GM12878 (cell line): ENCODE measurements at regions not wholly inside any gene's neighbourhood (a gene's known extent, or its start where the extent isn't known, plus 50 kb on each side); places are given as distances from the start of the nearest gene placed in this dataset.
A peak's percentile ranks its signal among the peaks of the same experiment; 100 is the strongest.

ENCODE experiments used
- ATAC-seq: fragments of 200-7000 bp; cut with Tn5 transposase; 3 replicates; pipeline ENCODE4 v1.9.1; 2020; ENCODE audit warnings: mild to moderate bottlenecking, moderate library complexity
- BruUV-seq: library from RNA; stranded (reverse); fragments of 400-500 nt; replicated peaks from 2 replicates; lab custom pipeline; 2021; lab: Mats Ljungman, UMichigan
- CTCF ChIA-PET: fragments of 300-600 bp; sonication (Branson Sonifier 250); formaldehyde crosslinking; extraction: SDS; loops from one replicate; lab custom pipeline; 2021; ENCODE audit warnings: inconsistent platforms; lab: Yijun Ruan, JAX
- POLR2A ChIA-PET: fragments of 350-600 bp; formaldehyde crosslinking; extraction: SDS; loops from one replicate; lab custom pipeline; 2021; ENCODE audit warnings: inconsistent platforms; lab: Charles Lee
- RAD21 ChIA-PET: fragments of 300-600 bp; sonication (Branson Sonifier 250); formaldehyde crosslinking; loops from one replicate; lab custom pipeline; 2023; ENCODE audit warnings: antibody characterized with exemption; ENCODE audit not compliant: unreplicated experiment; lab: Charles Lee
- SMC1A ChIA-PET: fragments of 300-600 bp; sonication (Branson Sonifier 250); formaldehyde crosslinking; loops from one replicate; lab custom pipeline; 2023; ENCODE audit not compliant: unreplicated experiment, uncharacterized antibody; lab: Charles Lee
- DNase-seq: peaks from one replicate; pipeline ENCODE4 v3.0.0-alpha.2; 2011; ENCODE audit warnings: low read depth, low spot score
- FAIRE-seq: peaks from 3 replicates; lab custom pipeline; 2011; peaks lifted over from hg19 to GRCh38; lab: Jason Lieb, UNC
- H2AFZ ChIP-seq: 2 replicates; pipeline ENCODE4 v1.6.0; 2011; ENCODE audit warnings: low read depth, low read length, control low read depth; ENCODE audit not compliant: control insufficient read depth
- H3K27ac ChIP-seq: 2 replicates; pipeline ENCODE4 v1.5.1; 2011; ENCODE audit warnings: control low read depth; ENCODE audit not compliant: control insufficient read depth, insufficient read depth
- H3K27me3 ChIP-seq, 2 experiments: replicated peaks in 1 of 2; 2 replicates each; pipeline versions ENCODE4 v1.6.0 to v1.6.1; 2011; ENCODE audit warnings: low read length in 1 of 2; ENCODE audit not compliant: control insufficient read depth in 2 of 2, insufficient read depth in 2 of 2
- H3K36me3 ChIP-seq, 2 experiments: 2 replicates each; pipeline ENCODE4 v1.5.1; 2011; ENCODE audit warnings: low read length in 1 of 2; ENCODE audit not compliant: control insufficient read depth in 2 of 2, insufficient read depth in 2 of 2
- H3K4me1 ChIP-seq: 2 replicates; pipeline ENCODE4 v1.6.1; 2011; ENCODE audit warnings: mild to moderate bottlenecking, low read length, moderate library complexity, mixed read lengths; ENCODE audit not compliant: control insufficient read depth, insufficient read depth
- H3K4me2 ChIP-seq: 2 replicates; pipeline ENCODE4 v1.6.0; 2011; ENCODE audit warnings: control low read depth; ENCODE audit not compliant: control insufficient read depth, insufficient read depth
- H3K4me3 ChIP-seq: fragments of 200-600 bp; sonication (generic); 2 replicates; pipeline ENCODE4 v1.5.1; 2016
- H3K79me2 ChIP-seq: 2 replicates; pipeline ENCODE4 v1.6.0; 2011; ENCODE audit warnings: low read length; ENCODE audit not compliant: control insufficient read depth, insufficient read depth
- H3K9ac ChIP-seq: 2 replicates; pipeline ENCODE4 v1.8.0; 2011; ENCODE audit warnings: low read length, control low read depth, mixed read lengths; ENCODE audit not compliant: control insufficient read depth, insufficient read depth
- H3K9me3 ChIP-seq: replicated peaks from 3 replicates; pipeline ENCODE4 v1.5.1; 2011; ENCODE audit warnings: mild to moderate bottlenecking, low read length; ENCODE audit not compliant: control insufficient read depth, insufficient read depth
- H4K20me1 ChIP-seq: 2 replicates; pipeline ENCODE4 v1.6.0; 2011; ENCODE audit not compliant: control insufficient read depth, insufficient read depth
- ATF3 ChIP-seq: IDR thresholded peaks from 2 replicates; pipeline ENCODE4 v1.6.1; 2011; ENCODE audit warnings: low read depth, mild to moderate bottlenecking, low read length, moderate library complexity, borderline replicate concordance; ENCODE audit errors: extremely low read depth
- CEBPB ChIP-seq, 2 experiments: fragments of 150-350 bp in 1 of 2; IDR thresholded peaks; 2 replicates each; pipeline ENCODE4 v1.6.1; 2012 to 2014; ENCODE audit warnings: low read depth in 2 of 2, low read length in 2 of 2, borderline replicate concordance in 1 of 2, inconsistent platforms in 1 of 2
- FOXM1 ChIP-seq: IDR thresholded peaks from 2 replicates; pipeline ENCODE4 v1.6.1; 2012; ENCODE audit warnings: low read depth, mild to moderate bottlenecking, inconsistent platforms, low read length, moderate library complexity
- MLLT1 ChIP-seq: fragments of 450-650 bp; IDR thresholded peaks from 2 replicates; pipeline ENCODE4 v1.6.1; 2016; ENCODE audit warnings: mild to moderate bottlenecking
- NFXL1 ChIP-seq: fragments of 450-650 bp; IDR thresholded peaks from 2 replicates; pipeline ENCODE4 v1.6.1; 2017; ENCODE audit warnings: antibody characterized with exemption, mild to moderate bottlenecking, borderline replicate concordance
- RCOR1 ChIP-seq: conservative IDR thresholded peaks from 2 replicates; pipeline ENCODE4 v1.6.1; 2012; ENCODE audit warnings: low read depth, low read length, improper control_type of control experiment
- RUNX3 ChIP-seq: IDR thresholded peaks from 2 replicates; pipeline ENCODE4 v1.6.1; 2012; ENCODE audit warnings: low read length, inconsistent platforms
- SMC3 ChIP-seq: IDR thresholded peaks from 2 replicates; pipeline ENCODE4 v1.6.1; 2011; ENCODE audit warnings: low read length, improper control_type of control experiment, borderline replicate concordance
- TBL1XR1 ChIP-seq: IDR thresholded peaks from 2 replicates; pipeline ENCODE4 v1.6.1; 2012; ENCODE audit warnings: low read depth, low read length, improper control_type of control experiment
- YBX1 ChIP-seq: fragments of 450-650 bp; IDR thresholded peaks from 2 replicates; pipeline ENCODE4 v1.6.1; 2016; ENCODE audit warnings: antibody characterized with exemption
- ZNF24 ChIP-seq: fragments of 450-650 bp; IDR thresholded peaks from 2 replicates; pipeline ENCODE4 v1.6.1; 2017; ENCODE audit warnings: antibody characterized with exemption, mild to moderate bottlenecking
- WGBS: methylation state at CpG from one replicate; pipeline ENCODE4 v1.1.6; 2016; ENCODE audit warnings: low lambda C conversion rate; ENCODE audit not compliant: insufficient replicate concordance, insufficient coverage; ENCODE audit errors: missing lambda C conversion rate; 5-methylcytosine and 5-hydroxymethylcytosine counted together
- in situ Hi-C: fragments of 300-500 bp; cut with MboI; formaldehyde crosslinking; loops from 9 replicates; pipeline ENCODE4 v1.14.3; 2018; ENCODE audit warnings: mixed read lengths
- intact Hi-C: fragments of 100-400 bp; cut with micrococcal nuclease; formaldehyde crosslinking; loops from one replicate; pipeline ENCODE4 v1.14.2; 2022; ENCODE audit not compliant: unreplicated experiment
- TF ChIP-seq, protein P1 (sequence below): IDR thresholded peaks from 2 replicates; pipeline ENCODE4 v1.6.1; 2012; ENCODE audit warnings: low read depth, low read length, improper control_type of control experiment

DNA sequence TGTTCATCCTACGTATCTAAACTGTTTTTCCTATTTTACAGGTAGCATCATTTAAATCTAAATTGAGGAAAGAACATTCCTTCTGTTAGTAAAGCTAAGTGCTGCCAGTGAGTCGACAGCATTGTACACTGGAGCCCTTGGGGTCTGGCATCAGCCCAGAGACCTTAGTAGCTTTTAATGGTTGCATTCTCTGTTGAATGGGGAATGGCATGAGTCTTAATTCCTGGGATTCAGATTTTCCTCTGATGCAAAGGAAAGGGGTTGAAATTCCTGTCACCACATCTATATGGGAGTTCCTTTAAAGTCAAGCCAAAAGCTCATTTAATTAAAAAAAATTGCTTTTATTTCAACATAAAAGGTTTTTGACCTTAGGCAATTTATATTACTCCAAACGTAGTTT, 148.4 kb upstream of the GBE1 start:
- no peaks in the 10 kb centered on the region for H3K36me3 ChIP-seq
- TF ChIP-seq RCOR1, result no peak
- TF ChIP-seq ZNF24, result no peak
- TF ChIP-seq, all 136 proteins: peak for 0
- WGBS, result 61% methylated on average over 3 of the region's 3 CpGs
- Histone ChIP-seq H3K27ac (no peak overlapping the region), H3K27me3 (no peaks in the 10 kb centered on the region), H3K4me3 (no peak overlapping the region), H3K4me2 (no peak overlapping the region), H4K20me1 (no peaks in the 10 kb centered on the region), H3K9ac (no peak overlapping the region), H2AFZ (no peak overlapping the region), H3K4me1 (no peaks in the 10 kb centered on the region), H3K79me2 (no peaks in the 10 kb centered on the region), H3K9me3 (no peaks in the 10 kb centered on the region; the same call in 2 of the 3 replicates)
- RAD21 ChIA-PET, result interaction anchor here (1.2 to 1.6 kb wide), 7 partner anchors 9 to 242 kb away, joined by 3 to 9 read pairs (median 4); partner anchors contain the start of gene GBE1
- FAIRE-seq (no peak), ATAC-seq (no peak), DNase-seq (no peak)
- no TSS peak for BruUV-seq
- in situ Hi-C loops (no loop called here), intact Hi-C loops (loop anchor here (1.0 to 10.0 kb wide), 4 partner anchors 147 to 1615 kb away; partner anchors contain the start of gene GBE1)
- SMC1A ChIA-PET, result interaction anchor here (0.6 to 4.1 kb wide), 18 partner anchors 10 to 419 kb away, joined by 3 to 23 read pairs (median 4); no protein-coding TSS in a partner anchor
- CTCF ChIA-PET, result interaction anchor here (0.6 to 4.8 kb wide), 42 partner anchors 8 to 819 kb away, joined by 3 to 57 read pairs (median 4); partner anchors contain the start of gene GBE1
- POLR2A ChIA-PET, result interaction anchor here (0.5 to 1.0 kb wide), 4 partner anchors 47 to 171 kb away, joined by 3 to 4 read pairs (median 4); no protein-coding TSS in a partner anchor

- intact Hi-C loops, result no loop called here
- BruUV-seq, result no TSS peak
- Histone ChIP-seq H3K36me3 (no peaks in the 10 kb centered on the region), H3K79me2 (no peaks in the 10 kb centered on the region), H3K4me1 (no peaks in the 10 kb centered on the region), H2AFZ (peak overlapping the region; percentile 25; the same call in 1 of the 2 replicates), H3K9ac (no peak overlapping the region), H3K4me2 (no peak overlapping the region), H4K20me1 (no peaks in the 10 kb centered on the region), H3K9me3 (no peaks in the 10 kb centered on the region; the same call in 2 of the 3 replicates), H3K27me3 (no peaks in the 10 kb centered on the region), H3K27ac (no peak overlapping the region), H3K4me3 (no peak overlapping the region)
- DNase-seq, result no peak
- TF ChIP-seq, protein P1, sequence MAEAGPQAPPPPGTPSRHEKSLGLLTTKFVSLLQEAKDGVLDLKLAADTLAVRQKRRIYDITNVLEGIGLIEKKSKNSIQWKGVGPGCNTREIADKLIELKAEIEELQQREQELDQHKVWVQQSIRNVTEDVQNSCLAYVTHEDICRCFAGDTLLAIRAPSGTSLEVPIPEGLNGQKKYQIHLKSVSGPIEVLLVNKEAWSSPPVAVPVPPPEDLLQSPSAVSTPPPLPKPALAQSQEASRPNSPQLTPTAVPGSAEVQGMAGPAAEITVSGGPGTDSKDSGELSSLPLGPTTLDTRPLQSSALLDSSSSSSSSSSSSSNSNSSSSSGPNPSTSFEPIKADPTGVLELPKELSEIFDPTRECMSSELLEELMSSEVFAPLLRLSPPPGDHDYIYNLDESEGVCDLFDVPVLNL, result no peak
- TF ChIP-seq FOXM1, result no peak
- no peak for TF ChIP-seq YBX1
- TF ChIP-seq CEBPB (IDR thresholded peaks at IDR 0.05; ENCODE audit: borderline replicate concordance in 1 of 2, low read depth in 2 of 2, low read length in 2 of 2), result no peak
- TF ChIP-seq NFXL1, result no peak
- no peak for TF ChIP-seq RUNX3
- no peak for TF ChIP-seq MLLT1
- TF ChIP-seq ATF3, result no peak
- no peak for TF ChIP-seq SMC3
- no peak for TF ChIP-seq TBL1XR1
- SMC1A ChIA-PET, result interaction anchor here (1.0 to 4.1 kb wide), 8 partner anchors 10 to 241 kb away, joined by 3 to 23 read pairs (median 6); no protein-coding TSS in a partner anchor
- WGBS, result 16% methylated on average over 5 of the region's 5 CpGs
- POLR2A ChIA-PET, result no interaction called here
- no peak for ATAC-seq
- in situ Hi-C loops, result no loop called here
- CTCF ChIA-PET, result interaction anchor here (1.3 to 4.8 kb wide), 7 partner anchors 10 to 417 kb away, joined by 3 to 57 read pairs (median 10); no protein-coding TSS in a partner anchor
- RAD21 ChIA-PET, result interaction anchor here (1.1 to 1.5 kb wide), 3 partner anchors 11 to 419 kb away, joined by 3 to 9 read pairs (median 3); no protein-coding TSS in a partner anchor
- FAIRE-seq, result no peak
Measured at GRCh38 chr3:81908561-81908960, 147.1 kb upstream of the GBE1 start.
